H1 (cell line): ENCODE measurements at regions not wholly inside any gene's neighbourhood (a gene's known extent, or its start where the extent isn't known, plus 50 kb on each side); places are given as distances from the start of the nearest gene placed in this dataset.

Experiments
- BRCA1 ChIP-seq: IDR thresholded peaks from 2 replicates; pipeline ENCODE4 v1.6.1; 2012; ENCODE audit warnings: low read depth, low read length, improper control_type of control experiment
- CEBPB ChIP-seq: IDR thresholded peaks from 2 replicates; pipeline ENCODE4 v1.6.1; 2012; ENCODE audit warnings: low read depth, low read length
- KDM1A ChIP-seq: fragments of 200-600, 300-600 bp; sonication (generic); IDR thresholded peaks from 2 replicates; pipeline ENCODE4 v1.7.1; 2016; ENCODE audit warnings: mild to moderate bottlenecking, low read length, borderline replicate concordance
- NANOG ChIP-seq: IDR thresholded peaks from 2 replicates; pipeline ENCODE4 v1.6.1; 2011; ENCODE audit warnings: low read length, low read depth, mild to moderate bottlenecking, inconsistent platforms; ENCODE audit not compliant: insufficient read depth, poor library complexity, severe bottlenecking
- RAD21 ChIP-seq, 2 experiments: IDR thresholded peaks in 1 of 2; conservative IDR thresholded peaks in 1 of 2; 2 replicates each; pipeline ENCODE4 v1.6.1; 2011; ENCODE audit warnings: low read depth in 2 of 2, low read length in 2 of 2, improper control_type of control experiment in 1 of 2, inconsistent platforms in 1 of 2, mild to moderate bottlenecking in 1 of 2, moderate library complexity in 1 of 2
- RFX5 ChIP-seq: IDR thresholded peaks from 2 replicates; pipeline ENCODE4 v1.6.1; 2011; ENCODE audit warnings: low read depth, low read length, improper control_type of control experiment, borderline replicate concordance
- SUZ12 ChIP-seq: fragments of 200-600 bp; sonication (generic); IDR thresholded peaks from 2 replicates; pipeline ENCODE4 v1.6.1; 2012; ENCODE audit warnings: mild to moderate bottlenecking, inconsistent platforms, low read length, moderate library complexity, mixed read lengths
- TCF12 ChIP-seq: IDR thresholded peaks from 2 replicates; pipeline ENCODE4 v1.6.1; 2011; ENCODE audit warnings: low read depth, mild to moderate bottlenecking, low read length

DNA sequence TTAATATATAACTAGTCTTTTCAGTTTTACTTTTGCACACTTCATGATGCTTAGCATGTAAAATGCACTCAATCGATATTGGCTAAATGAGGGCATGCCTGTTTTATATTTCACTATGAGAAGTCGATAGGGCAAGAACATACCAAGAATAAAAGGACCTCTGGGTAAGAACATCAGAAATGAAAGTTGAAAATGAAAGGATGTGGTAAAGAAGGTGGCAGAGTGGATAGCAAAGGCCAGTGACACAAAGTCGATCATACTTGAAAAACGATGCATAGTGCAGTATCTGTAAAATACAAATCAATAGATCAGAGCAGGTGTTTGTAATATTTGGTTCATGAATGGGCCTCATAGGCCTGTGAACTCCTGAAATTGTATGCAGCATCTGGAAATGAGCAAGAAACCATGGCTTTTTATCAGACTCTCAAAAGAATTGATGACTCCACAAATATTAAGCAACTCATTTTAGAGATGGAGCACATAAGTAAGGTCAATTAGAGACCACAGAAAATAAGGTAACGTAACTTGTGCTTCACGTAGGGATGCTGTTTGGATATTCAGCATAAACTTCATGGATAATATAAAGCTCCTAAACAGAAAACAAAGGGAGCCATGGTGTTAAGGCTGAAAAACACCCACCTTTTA, 653.4 kb downstream of the NYAP2 start (continued):
- TF ChIP-seq NANOG (no peak), CEBPB (no peak), RFX5 (no peak), BRCA1 (no peak), SUZ12 (no peak), RAD21 (IDR thresholded peaks at IDR 0.05 in 1 of 2, conservative IDR thresholded peaks at IDR 0.05 in 1 of 2; ENCODE audit: low read depth in 2 of 2, low read length in 2 of 2) (no peak), TCF12 (no peak), KDM1A (no peak)
